SHP77 treated with DMSO at 0.1 percent for 48 hours (cell line): ENCODE measurements at regions not wholly inside any gene's neighbourhood (a gene's known extent, or its start where the extent isn't known, plus 50 kb on each side); places are given as distances from the start of the nearest gene placed in this dataset.

ENCODE experiments used
- DNase-seq: peaks from one replicate; lab custom pipeline; 2025; lab: John Stamatoyannopoulos, UW

- no peak for DNase-seq
Measured at GRCh38 chr15:93268066-93268465, 179.1 kb upstream of the RGMA start.

GRCh38 chr15:93266291-93266690 is 177.3 kb upstream of the RGMA start:
- no peak for DNase-seq

- no peak for DNase-seq
Measured at GRCh38 chr15:93265111-93265556, 176.1 kb upstream of the RGMA start.

- DNase-seq = no peak
Measured at GRCh38 chr15:93261845-93262244, 172.8 kb upstream of the RGMA start.

DNA sequence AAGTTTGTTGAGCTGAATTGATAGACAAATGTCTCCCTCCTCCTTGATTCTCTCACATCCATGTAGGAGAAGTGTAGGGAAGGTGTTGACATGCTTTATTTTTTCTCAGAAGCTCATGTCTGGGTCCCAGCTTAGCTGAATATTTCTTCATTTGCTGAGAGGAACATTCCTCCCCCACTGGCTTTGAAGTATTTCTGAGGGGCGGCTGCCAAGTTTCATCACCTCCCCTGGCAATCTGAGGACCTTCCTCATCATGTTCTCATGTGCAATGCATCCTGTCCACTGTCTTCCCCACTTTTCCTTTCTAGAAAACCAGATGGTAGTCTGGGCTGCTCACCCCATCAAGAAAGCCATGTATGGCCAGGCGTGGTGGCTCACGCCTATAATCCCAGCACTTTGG is 168.9 kb upstream of the RGMA start:
- no peak for DNase-seq

- DNase-seq = no peak
Measured at GRCh38 chr15:93253681-93254080, 164.7 kb upstream of the RGMA start.

GRCh38 chr15:93252780-93253179 is 163.8 kb upstream of the RGMA start:
- no peak for DNase-seq

GRCh38 chr15:93250950-93251349 is 161.9 kb upstream of the RGMA start:
- DNase-seq = no peak

GRCh38 chr15:93250209-93250608 is 161.2 kb upstream of the RGMA start:
- no peak for DNase-seq

- DNase-seq = no peak
Measured at GRCh38 chr15:93249623-93250022, 160.6 kb upstream of the RGMA start.

DNA sequence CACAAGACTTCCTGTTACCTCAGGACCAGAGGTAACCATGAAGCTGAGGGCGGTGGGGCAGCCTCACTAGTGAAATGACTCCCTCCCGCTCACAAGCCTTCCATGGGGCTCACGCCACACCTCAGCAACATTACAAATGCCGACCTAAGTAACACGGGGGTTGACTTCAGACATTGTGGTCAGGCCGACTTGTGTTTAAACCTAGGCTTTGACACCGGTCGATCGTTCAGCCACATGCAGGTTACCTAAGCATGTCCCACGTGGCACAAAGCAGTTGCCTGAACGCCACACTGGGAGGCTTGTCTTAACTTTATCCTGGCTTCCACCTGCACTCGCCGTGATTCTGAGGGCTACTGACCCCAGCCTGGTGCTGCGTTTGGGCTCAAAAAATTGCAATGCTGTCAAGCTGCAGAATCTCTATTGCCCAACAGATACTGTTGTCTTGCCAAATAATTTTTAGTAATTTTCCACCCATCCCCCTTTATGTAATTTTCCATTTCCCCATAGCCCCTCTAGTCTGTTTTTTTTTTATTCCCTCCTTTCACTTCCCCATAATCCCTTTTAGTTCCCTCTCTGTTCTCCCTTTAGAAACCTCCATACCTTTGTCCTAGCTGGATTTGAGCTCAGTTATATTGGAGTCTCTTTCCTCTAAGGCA is 158.6 kb upstream of the RGMA start:
- no peak for DNase-seq

- DNase-seq = no peak
Measured at GRCh38 chr15:93246266-93247242, 157.5 kb upstream of the RGMA start.

GRCh38 chr15:93245661-93246042 is 156.6 kb upstream of the RGMA start:
- DNase-seq = no peak

GRCh38 chr15:93244696-93245660 is 156.0 kb upstream of the RGMA start:
- DNase-seq = no peak

DNA sequence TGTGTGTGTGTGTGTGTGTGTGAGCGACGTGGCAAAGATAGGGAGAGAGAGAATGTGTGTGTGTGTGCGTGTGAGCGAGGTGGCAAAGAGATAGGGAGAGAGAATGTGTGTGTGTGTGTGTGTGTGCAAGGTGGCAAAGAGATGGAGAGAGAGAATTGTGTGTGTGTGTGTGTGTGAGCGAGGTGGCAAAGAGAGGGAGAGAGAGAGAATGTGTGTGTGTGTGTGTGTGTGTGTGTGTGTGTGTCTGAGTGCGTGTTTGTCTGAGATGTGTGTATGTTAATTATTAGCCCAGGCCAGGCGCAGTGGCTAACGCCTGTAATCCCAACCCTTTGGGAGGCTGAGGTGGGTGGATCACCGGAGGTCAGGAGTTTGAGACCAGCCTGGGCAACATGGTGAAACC is 154.6 kb upstream of the RGMA start:
- no peak for DNase-seq

- no peak for DNase-seq
Measured at GRCh38 chr15:93241696-93242585, 152.9 kb upstream of the RGMA start.

DNA sequence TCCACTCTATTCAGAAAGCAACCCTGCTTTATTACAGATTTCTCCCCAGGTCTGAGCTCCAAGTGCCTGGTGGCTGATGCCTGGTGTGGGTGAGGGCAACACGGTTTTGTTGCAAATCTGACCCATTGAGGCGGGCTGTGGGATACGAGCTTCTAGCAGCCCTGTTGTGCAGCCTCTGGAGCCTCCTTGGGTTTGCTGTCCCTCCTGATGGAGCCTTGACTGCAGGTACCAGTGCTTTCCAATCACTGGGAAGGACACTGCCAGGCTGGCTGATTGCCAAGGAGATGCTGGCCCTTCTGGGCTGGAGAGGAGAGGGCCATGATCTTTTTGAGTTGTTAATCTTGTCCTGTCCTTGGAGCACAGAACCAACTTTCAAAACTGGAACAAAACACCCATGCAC is 151.0 kb upstream of the RGMA start:
- no peak for DNase-seq

DNA sequence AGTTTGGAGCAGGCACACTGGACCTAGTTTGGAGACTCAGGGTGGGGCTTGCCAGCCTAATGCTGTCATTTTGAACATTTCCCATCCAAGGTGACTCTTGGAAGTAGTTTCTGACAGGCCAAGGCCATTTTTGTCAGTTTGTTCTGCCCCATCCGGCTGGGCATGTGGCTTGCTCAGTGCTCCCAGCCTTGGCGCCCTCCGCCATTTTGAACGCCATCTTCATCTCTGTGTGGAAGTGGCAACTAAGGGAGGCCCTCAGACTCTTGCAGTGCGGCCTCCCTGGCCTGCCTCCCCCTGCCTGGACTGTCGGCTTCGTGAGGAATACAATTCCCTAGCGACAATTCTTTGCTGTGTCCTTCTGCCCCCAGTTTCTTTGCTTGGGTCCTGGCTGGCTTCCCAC is 150.6 kb upstream of the RGMA start:
- DNase-seq = no peak

GRCh38 chr15:93238641-93239040 is 149.6 kb upstream of the RGMA start:
- DNase-seq = no peak

GRCh38 chr15:93235926-93236780 is 147.1 kb upstream of the RGMA start:
- DNase-seq = no peak
